HepG2 (cell line): ENCODE measurements at regions not wholly inside any gene's neighbourhood (a gene's known extent, or its start where the extent isn't known, plus 50 kb on each side); places are given as distances from the start of the nearest gene placed in this dataset.
A peak's percentile ranks its signal among the peaks of the same experiment; 100 is the strongest.

Experiments
- CBFB ChIP-seq: sonication (generic); formaldehyde crosslinking; IDR thresholded peaks from 2 replicates; pipeline ENCODE4 v1.4.0; 2020; ENCODE audit warnings: missing genetic modification reagents
- ETV6 ChIP-seq: sonication (generic); formaldehyde crosslinking; conservative IDR thresholded peaks from 2 replicates; pipeline ENCODE4 v1.4.0; 2020; ENCODE audit warnings: missing genetic modification reagents
- FOXO1 ChIP-seq: sonication (generic); formaldehyde crosslinking; IDR thresholded peaks from 2 replicates; pipeline ENCODE4 v1.4.0; 2020; ENCODE audit warnings: missing genetic modification reagents
- HMGXB4 ChIP-seq, 2 experiments: sonication (generic) in 1 of 2; formaldehyde crosslinking in 1 of 2; IDR thresholded peaks; 2 replicates each; pipeline versions ENCODE4 v1.4.0 to v1.6.1; 2018 to 2020; ENCODE audit warnings: missing genetic modification reagents in 2 of 2, borderline replicate concordance in 1 of 2, low read depth in 1 of 2, mild to moderate bottlenecking in 1 of 2, missing biosample characterization in 1 of 2
- HNRNPLL ChIP-seq: fragments of 200-400 bp; formaldehyde crosslinking; IDR thresholded peaks from 2 replicates; pipeline ENCODE4 v1.6.1; 2017; ENCODE audit warnings: mild to moderate bottlenecking, low read depth, low read length; ENCODE audit not compliant: poor library complexity, severe bottlenecking
- KAT8 ChIP-seq: IDR thresholded peaks from 2 replicates; pipeline ENCODE4 v1.6.1; 2016; ENCODE audit warnings: missing genetic modification reagents, missing compliant biosample characterization
- MNT ChIP-seq: fragments of 450-650 bp; IDR thresholded peaks from 2 replicates; pipeline ENCODE4 v1.6.1; 2016
- NFYB ChIP-seq: sonication (generic); formaldehyde crosslinking; IDR thresholded peaks from 2 replicates; pipeline ENCODE4 v1.4.0; 2020; ENCODE audit warnings: missing genetic modification reagents
- SAP130 ChIP-seq: IDR thresholded peaks from 2 replicates; pipeline ENCODE4 v1.6.1; 2016; ENCODE audit warnings: low read depth
- U2AF1 ChIP-seq: fragments of 200-400 bp; formaldehyde crosslinking; optimal IDR thresholded peaks from 2 replicates; pipeline ENCODE3; 2017; ENCODE audit warnings: mild to moderate bottlenecking, low read depth, low read length
- XRCC5 ChIP-seq: fragments of 200-400 bp; formaldehyde crosslinking; optimal IDR thresholded peaks from 2 replicates; pipeline ENCODE3; 2017; ENCODE audit warnings: mild to moderate bottlenecking, low read length
- ZKSCAN1 ChIP-seq: fragments of 150-350 bp; IDR thresholded peaks from 2 replicates; pipeline ENCODE4 v1.6.1; 2014; ENCODE audit warnings: low read length
- ZMYM3 ChIP-seq: sonication (generic); formaldehyde crosslinking; IDR thresholded peaks from 2 replicates; pipeline ENCODE4 v1.5.1; 2020; ENCODE audit warnings: mild to moderate bottlenecking, missing genetic modification reagents
- ZNF335 ChIP-seq: sonication (generic); formaldehyde crosslinking; IDR thresholded peaks from 2 replicates; pipeline ENCODE4 v1.4.0; 2020; ENCODE audit warnings: missing genetic modification reagents
- ZNF574 ChIP-seq: sonication (generic); formaldehyde crosslinking; IDR thresholded peaks from 2 replicates; pipeline ENCODE4 v1.4.0; 2020; ENCODE audit warnings: missing genetic modification reagents
- ZNF614 ChIP-seq: IDR thresholded peaks from 2 replicates; pipeline ENCODE4 v1.6.1; 2018; ENCODE audit warnings: missing biosample characterization, missing genetic modification reagents, inconsistent platforms, borderline replicate concordance
- TF ChIP-seq, protein P1 (sequence below): sonication (generic); formaldehyde crosslinking; IDR thresholded peaks from 2 replicates; pipeline ENCODE4 v1.4.0; 2020; ENCODE audit warnings: missing genetic modification reagents, borderline replicate concordance
- TF ChIP-seq, protein P2 (sequence below): sonication (generic); formaldehyde crosslinking; IDR thresholded peaks from 2 replicates; pipeline ENCODE4 v1.5.0; 2020; ENCODE audit warnings: mild to moderate bottlenecking, missing genetic modification reagents

GRCh38 chr2:191758518-191759507 lies 80.9 kb downstream of the NABP1 start (continued):
- peak; percentile 54; the same call in 1 of the 2 replicates for TF ChIP-seq ZNF574 (CRISPR knock-in tag)
- TF ChIP-seq KAT8 (CRISPR knock-in tag): no peak
- TF ChIP-seq U2AF1: no peak
- no peak for TF ChIP-seq ETV6 (CRISPR knock-in tag)
- TF ChIP-seq FOXO1 (CRISPR knock-in tag): peak; percentile 23; the same call in 1 of the 2 replicates
- TF ChIP-seq NFYB (CRISPR knock-in tag): no peak
- 0 out of 2 replicates have a peak, but pooled peaks have one; percentile 6 for TF ChIP-seq ZNF335
- TF ChIP-seq ZMYM3 (CRISPR knock-in tag): no peak
- no peak for TF ChIP-seq HNRNPLL
- TF ChIP-seq HMGXB4 (CRISPR knock-in tag; IDR thresholded peaks at IDR 0.05; ENCODE audit: borderline replicate concordance in 1 of 2, low read depth in 1 of 2): peak; percentile 43 to 59; a peak in 1 of 4 replicates
- TF ChIP-seq ZNF614 (CRISPR knock-in tag): no peak
- TF ChIP-seq SAP130 (CRISPR knock-in tag): peak; percentile 47; the same call in 1 of the 2 replicates
- peak; percentile 88 for TF ChIP-seq XRCC5
- TF ChIP-seq, protein P1, sequence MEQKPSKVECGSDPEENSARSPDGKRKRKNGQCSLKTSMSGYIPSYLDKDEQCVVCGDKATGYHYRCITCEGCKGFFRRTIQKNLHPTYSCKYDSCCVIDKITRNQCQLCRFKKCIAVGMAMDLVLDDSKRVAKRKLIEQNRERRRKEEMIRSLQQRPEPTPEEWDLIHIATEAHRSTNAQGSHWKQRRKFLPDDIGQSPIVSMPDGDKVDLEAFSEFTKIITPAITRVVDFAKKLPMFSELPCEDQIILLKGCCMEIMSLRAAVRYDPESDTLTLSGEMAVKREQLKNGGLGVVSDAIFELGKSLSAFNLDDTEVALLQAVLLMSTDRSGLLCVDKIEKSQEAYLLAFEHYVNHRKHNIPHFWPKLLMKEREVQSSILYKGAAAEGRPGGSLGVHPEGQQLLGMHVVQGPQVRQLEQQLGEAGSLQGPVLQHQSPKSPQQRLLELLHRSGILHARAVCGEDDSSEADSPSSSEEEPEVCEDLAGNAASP (CRISPR knock-in tag): peak; percentile 85; the same call in 1 of the 2 replicates
- TF ChIP-seq, protein P2, sequence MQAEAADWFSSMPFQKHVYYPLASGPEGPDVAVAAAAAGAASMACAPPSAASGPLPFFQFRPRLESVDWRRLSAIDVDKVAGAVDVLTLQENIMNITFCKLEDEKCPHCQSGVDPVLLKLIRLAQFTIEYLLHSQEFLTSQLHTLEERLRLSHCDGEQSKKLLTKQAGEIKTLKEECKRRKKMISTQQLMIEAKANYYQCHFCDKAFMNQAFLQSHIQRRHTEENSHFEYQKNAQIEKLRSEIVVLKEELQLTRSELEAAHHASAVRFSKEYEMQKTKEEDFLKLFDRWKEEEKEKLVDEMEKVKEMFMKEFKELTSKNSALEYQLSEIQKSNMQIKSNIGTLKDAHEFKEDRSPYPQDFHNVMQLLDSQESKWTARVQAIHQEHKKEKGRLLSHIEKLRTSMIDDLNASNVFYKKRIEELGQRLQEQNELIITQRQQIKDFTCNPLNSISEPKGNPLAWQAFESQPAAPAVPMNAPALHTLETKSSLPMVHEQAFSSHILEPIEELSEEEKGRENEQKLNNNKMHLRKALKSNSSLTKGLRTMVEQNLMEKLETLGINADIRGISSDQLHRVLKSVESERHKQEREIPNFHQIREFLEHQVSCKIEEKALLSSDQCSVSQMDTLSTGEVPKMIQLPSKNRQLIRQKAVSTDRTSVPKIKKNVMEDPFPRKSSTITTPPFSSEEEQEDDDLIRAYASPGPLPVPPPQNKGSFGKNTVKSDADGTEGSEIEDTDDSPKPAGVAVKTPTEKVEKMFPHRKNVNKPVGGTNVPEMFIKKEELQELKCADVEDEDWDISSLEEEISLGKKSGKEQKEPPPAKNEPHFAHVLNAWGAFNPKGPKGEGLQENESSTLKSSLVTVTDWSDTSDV: no peak
- TF ChIP-seq ZKSCAN1: no peak
- no peak for TF ChIP-seq MNT
- no peak for TF ChIP-seq CBFB (CRISPR knock-in tag)
